GM19438 (cell line): ENCODE measurements at regions not wholly inside any gene's neighbourhood (a gene's known extent, or its start where the extent isn't known, plus 50 kb on each side); places are given as distances from the start of the nearest gene placed in this dataset.

Experiments
- ATAC-seq: cut with Tn5 transposase; IDR thresholded peaks from one replicate; pipeline ENCODE4 v1.9.1; 2021; ENCODE audit warnings: low read depth; ENCODE audit not compliant: unreplicated experiment

DNA sequence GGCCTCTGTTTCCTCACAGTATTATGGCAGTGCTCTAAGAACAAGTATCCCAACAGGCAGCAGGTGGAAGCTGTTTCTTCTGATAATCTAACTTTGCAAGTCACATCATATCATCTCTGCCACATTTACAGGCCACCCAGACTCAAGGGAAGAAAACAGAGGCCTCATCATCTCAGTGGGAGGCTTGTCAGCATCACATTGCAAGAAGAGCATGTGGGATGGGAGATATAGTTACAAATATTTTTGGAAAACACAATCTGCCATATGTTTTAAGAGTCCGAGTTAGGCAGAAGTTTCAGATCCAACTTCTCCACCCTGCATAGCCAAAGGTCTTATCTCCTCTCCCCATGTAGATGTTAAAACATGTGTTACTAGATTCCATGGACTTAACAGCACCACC, 130.4 kb upstream of the PDE1C start:
- ATAC-seq: no peak

- no peak for ATAC-seq
Measured at GRCh38 chr7:32194537-32194936, 124.3 kb upstream of the PDE1C start.

- no peak for ATAC-seq
Measured at GRCh38 chr7:32191305-32191704, 121.1 kb upstream of the PDE1C start.

GRCh38 chr7:32179567-32179966, 109.4 kb upstream of the PDE1C start:
- no peak for ATAC-seq

GRCh38 chr7:32178677-32179366, 108.6 kb upstream of the PDE1C start:
- no peak for ATAC-seq

DNA sequence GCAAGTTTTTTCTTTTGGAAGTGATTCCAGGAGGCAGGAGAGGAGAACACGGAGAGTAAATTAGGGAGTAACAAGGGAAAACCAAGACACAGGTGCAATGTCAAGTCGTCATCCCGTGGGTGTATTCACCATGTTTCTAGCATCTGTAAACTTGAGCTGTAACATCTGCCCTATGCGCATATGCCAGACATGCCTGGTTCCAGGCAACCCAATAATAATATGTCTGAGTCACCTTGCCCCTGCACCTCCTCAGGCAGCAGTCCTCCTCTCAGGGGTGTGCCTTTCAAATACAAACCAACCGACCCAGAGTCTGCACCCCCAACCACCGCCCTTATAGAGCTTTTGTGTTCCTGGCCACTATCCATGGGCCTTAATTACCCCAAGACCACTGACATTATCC, 107.0 kb upstream of the PDE1C start:
- ATAC-seq: no peak

DNA sequence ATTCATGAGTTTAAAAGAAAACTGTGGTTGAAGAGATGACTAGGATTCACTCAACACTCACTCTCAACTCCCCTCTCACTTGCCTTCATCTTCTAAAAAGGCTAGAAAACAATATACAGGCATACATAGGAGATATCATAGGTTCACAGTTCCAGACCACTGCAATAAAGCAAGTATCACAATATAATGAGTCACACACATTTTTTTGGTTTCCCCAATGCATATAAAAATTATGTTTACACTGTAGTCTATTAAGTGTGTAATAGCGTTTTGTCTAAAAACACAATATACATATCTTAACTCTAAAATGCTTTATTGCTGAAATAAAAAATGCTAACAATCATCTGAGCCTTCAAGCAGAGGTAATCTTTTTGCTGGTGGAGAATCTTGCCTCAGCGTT, 104.9 kb upstream of the PDE1C start:
- ATAC-seq: no peak

GRCh38 chr7:32171248-32171647, 101.0 kb upstream of the PDE1C start:
- no peak for ATAC-seq

DNA sequence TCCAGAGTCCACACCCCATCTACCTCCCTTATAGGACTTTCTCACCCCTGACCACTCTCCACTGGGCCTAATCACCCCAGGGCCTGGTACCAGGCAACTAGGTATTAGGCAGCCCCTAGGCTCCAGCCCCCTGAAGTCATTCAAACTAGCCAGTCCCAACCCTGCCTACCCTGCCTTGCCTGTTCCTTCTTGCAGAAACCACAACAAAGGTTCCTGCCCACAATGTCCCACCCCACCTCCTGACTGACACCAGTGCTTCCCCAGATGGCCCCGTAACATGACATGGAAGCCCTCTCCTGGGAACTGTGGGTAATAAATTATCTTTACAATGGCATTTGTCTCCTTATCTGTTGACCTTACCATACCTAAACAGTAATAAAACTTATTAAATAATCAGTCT, 100.6 kb upstream of the PDE1C start:
- no peak for ATAC-seq

DNA sequence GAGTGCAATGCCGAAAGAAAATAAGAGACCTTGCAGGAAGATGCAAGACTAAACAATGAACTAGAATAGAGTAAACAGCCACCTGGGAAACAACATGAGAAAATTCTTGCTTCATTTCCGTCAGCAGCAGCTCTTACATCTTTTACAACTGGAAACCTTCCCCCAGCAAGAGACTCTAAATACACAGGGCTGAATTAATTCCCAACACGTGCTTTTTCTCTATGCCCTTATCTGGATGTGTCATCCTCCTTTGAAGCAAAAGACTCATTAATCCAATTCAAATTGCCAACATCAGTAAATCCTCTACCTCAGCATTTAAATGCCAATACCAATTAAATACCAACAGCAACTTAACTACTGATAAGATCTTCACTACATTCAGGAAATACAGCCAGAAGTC, 99.0 kb upstream of the PDE1C start:
- no peak for ATAC-seq

DNA sequence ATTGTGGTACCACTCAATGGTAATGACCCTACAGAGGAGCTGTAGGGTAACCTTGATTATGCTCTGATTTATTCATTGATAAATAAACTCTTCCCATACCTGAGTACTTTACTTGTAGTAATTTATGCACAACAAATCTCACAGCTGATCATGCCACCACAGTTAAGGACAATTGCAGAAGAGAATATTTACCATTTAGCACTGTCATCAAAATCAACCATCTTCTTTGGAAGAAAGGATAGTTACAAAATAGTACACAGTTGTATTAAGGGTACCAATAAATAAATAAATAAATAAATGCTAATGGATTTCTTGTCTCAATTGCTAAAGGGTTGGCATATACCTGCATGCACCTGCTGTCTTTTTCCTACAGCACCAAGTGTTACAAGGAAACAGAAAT, 97.6 kb upstream of the PDE1C start:
- ATAC-seq: no peak

- no peak for ATAC-seq
Measured at GRCh38 chr7:32167256-32167655, 97.0 kb upstream of the PDE1C start.

DNA sequence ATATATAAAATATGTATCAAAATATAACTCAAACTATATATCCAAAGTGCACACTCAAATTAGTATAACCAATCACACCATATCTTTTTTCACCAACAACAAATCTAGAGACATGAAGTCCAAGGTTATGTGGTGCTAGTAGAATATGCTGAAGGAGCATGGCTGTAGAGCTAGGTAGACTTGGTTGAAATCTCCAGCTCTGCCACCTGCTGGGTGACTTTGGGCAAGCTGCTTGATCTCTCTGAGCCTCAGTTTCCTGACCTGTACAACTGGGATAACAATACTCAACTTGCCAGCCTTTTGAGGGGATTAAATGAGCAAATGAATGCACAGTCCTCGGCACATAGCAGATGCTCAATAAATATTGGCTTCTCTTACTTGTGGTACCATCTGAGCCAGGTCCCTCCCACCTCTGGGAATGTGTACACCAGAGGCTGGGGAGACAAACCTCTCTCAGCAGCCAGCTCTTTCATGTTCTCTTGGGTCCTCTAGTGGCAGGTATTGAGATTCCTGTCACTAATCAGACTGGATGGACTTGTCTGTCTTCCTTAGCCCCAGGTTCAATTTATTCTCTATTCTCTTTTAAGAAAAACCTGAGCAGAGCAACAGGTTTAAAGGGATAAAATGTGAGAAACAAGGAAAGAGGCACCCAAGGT, 94.3 kb upstream of the PDE1C start:
- ATAC-seq: no peak

GRCh38 chr7:32163896-32164295, 93.7 kb upstream of the PDE1C start:
- no peak for ATAC-seq

DNA sequence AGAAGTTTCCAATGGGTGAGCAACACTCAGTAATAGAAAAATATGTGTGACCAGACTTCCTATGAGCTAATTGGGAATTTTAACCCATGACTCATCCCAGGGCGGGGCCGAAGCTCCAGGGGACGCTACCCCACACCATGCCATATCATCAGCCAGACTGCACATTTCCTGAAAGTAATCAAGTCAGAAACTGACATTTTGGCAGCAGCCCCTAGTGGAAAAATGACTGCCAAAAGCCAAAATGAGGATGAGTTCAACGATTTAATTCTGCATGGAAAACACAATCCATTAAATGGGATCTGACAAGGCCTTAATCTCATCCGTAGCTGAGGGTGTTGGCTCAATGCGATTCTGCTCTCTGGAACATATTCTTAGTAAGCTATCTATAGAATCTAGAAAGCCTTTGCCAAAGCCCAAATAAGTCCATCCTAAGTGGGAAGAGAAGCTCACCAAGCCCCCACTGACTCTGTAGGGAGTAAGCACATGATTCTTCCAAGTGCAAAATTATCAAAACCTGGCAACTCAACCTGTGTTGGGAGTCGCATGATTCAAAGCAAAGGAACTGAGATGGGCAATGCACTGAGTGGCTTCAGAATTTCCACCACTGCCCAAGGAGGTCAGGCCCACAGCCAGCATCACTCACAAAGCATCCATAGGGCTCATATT, 93.1 kb upstream of the PDE1C start:
- no peak for ATAC-seq

- no peak for ATAC-seq
Measured at GRCh38 chr7:32161708-32162107, 91.5 kb upstream of the PDE1C start.

DNA sequence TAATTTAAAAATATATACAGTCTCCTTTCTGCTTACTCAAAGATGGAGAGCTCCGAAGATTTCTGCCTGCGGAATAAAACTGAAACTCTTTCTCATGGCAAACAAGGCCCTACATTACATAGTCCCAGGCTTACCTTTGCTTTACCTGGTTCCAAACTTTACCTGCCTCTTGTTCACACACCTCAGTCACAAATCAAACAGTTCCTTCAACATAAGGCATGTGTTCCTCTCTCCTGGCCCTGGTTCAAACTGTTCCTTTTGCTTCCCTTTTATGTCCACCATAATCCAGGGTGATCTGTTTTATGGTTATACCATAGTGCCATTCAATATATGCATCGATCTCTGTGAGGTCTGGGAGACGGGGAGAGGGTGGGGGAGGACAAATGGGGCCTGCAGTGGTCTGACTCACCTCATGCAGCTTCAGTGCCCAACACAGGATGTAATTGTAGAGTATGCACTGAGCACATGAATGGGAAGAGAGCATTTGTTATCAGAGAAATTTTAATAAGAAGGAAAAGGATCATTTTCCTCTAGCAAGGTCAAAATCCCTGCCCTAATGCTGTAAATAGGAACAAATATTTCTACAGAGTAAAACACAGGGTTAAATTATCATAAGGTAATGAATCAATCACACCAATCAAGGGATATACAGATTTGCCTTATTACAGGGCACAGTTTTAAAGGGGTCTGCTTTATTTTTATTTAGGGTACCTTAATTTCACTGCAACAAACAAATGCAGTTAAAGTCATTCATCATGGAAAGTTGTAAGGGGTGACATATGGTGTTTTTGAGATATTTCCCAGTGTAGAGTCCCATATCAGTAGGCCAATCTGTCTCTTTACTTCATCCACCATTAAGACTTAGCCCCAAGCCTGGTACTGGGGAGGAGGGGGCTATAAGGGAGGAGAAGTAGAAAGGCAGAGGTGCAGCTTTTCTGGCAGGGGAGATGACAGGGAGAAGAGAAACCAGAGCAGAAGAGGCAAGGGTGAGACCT, 88.8 kb upstream of the PDE1C start:
- no peak for ATAC-seq

DNA sequence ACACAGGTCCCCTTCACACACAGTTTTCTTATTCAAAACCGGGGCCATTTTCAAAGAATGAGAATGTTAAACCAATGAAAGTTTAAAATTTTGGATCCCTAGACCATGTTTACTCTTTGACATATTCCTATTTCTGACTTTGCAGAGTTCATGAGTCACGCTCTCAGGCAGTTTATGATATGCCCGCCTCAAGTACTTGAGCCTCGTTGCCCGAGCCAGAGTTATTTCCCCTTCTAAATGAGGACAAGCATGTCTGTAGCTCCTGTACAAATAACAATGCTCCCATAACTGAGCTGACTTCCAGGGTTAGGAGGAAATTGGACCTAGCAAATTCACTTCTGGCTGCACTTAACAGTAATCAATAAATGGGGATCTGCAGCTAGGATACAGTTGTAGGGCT, 87.9 kb upstream of the PDE1C start:
- ATAC-seq: no peak

- no peak for ATAC-seq
Measured at GRCh38 chr7:32155712-32156111, 85.5 kb upstream of the PDE1C start.

GRCh38 chr7:32154797-32155196, 84.6 kb upstream of the PDE1C start:
- ATAC-seq: no peak

- ATAC-seq: no peak
Measured at GRCh38 chr7:32153006-32153405, 82.8 kb upstream of the PDE1C start.
